ENCODE measurements at regions not wholly inside any gene's neighbourhood (a gene's known extent, or its start where the extent isn't known, plus 50 kb on each side); places are given as distances from the start of the nearest gene placed in this dataset.
A peak's percentile ranks its signal among the peaks of the same experiment; 100 is the strongest.

DNA sequence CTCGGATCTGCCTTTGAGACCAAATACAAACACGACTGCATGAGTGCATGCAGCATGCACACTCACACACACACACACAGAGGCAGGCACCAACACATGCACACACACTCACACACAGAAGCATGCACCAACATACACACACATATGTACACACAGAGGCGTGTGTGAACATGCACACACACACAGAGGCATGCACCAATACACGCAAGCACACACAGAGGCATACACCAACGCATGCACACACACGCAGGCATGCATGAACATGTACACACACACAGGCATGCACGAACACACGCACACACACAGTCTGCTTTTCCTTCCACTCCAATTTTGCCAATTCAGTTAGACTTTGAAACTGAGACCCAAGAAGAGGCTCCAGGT lies 67.3 kb upstream of the COL13A1 start:
- H3K27me3 ChIP-seq (ENCODE audit: insufficient read depth, poor library complexity, severe bottlenecking): no peaks in the 10 kb centered on the region
- H3K27ac ChIP-seq (replicated peaks): no peak overlapping the region
- no peak for TF ChIP-seq POLR2AphosphoS5 (IDR thresholded peaks at IDR 0.05; ENCODE audit: low read depth)
- TF ChIP-seq, protein P1, sequence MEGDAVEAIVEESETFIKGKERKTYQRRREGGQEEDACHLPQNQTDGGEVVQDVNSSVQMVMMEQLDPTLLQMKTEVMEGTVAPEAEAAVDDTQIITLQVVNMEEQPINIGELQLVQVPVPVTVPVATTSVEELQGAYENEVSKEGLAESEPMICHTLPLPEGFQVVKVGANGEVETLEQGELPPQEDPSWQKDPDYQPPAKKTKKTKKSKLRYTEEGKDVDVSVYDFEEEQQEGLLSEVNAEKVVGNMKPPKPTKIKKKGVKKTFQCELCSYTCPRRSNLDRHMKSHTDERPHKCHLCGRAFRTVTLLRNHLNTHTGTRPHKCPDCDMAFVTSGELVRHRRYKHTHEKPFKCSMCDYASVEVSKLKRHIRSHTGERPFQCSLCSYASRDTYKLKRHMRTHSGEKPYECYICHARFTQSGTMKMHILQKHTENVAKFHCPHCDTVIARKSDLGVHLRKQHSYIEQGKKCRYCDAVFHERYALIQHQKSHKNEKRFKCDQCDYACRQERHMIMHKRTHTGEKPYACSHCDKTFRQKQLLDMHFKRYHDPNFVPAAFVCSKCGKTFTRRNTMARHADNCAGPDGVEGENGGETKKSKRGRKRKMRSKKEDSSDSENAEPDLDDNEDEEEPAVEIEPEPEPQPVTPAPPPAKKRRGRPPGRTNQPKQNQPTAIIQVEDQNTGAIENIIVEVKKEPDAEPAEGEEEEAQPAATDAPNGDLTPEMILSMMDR (IDR thresholded peaks at IDR 0.05; ENCODE audit: insufficient read depth, low read length): no peak
- no peak for TF ChIP-seq GABPA (IDR thresholded peaks at IDR 0.05; ENCODE audit: low read depth)
- TF ChIP-seq, protein P2, sequence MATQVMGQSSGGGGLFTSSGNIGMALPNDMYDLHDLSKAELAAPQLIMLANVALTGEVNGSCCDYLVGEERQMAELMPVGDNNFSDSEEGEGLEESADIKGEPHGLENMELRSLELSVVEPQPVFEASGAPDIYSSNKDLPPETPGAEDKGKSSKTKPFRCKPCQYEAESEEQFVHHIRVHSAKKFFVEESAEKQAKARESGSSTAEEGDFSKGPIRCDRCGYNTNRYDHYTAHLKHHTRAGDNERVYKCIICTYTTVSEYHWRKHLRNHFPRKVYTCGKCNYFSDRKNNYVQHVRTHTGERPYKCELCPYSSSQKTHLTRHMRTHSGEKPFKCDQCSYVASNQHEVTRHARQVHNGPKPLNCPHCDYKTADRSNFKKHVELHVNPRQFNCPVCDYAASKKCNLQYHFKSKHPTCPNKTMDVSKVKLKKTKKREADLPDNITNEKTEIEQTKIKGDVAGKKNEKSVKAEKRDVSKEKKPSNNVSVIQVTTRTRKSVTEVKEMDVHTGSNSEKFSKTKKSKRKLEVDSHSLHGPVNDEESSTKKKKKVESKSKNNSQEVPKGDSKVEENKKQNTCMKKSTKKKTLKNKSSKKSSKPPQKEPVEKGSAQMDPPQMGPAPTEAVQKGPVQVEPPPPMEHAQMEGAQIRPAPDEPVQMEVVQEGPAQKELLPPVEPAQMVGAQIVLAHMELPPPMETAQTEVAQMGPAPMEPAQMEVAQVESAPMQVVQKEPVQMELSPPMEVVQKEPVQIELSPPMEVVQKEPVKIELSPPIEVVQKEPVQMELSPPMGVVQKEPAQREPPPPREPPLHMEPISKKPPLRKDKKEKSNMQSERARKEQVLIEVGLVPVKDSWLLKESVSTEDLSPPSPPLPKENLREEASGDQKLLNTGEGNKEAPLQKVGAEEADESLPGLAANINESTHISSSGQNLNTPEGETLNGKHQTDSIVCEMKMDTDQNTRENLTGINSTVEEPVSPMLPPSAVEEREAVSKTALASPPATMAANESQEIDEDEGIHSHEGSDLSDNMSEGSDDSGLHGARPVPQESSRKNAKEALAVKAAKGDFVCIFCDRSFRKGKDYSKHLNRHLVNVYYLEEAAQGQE (IDR thresholded peaks at IDR 0.05; ENCODE audit: insufficient replicate concordance, low read depth): no peak
- no peak for TF ChIP-seq SPI1 (IDR thresholded peaks at IDR 0.05; ENCODE audit: borderline replicate concordance, low read depth)
- H3K4me3 ChIP-seq (replicated peaks; ENCODE audit: insufficient read depth, low read length): no peak overlapping the region
- no peak for DNase-seq (ENCODE audit: low read depth in 1 of 2, low spot score in 1 of 2)

DNA sequence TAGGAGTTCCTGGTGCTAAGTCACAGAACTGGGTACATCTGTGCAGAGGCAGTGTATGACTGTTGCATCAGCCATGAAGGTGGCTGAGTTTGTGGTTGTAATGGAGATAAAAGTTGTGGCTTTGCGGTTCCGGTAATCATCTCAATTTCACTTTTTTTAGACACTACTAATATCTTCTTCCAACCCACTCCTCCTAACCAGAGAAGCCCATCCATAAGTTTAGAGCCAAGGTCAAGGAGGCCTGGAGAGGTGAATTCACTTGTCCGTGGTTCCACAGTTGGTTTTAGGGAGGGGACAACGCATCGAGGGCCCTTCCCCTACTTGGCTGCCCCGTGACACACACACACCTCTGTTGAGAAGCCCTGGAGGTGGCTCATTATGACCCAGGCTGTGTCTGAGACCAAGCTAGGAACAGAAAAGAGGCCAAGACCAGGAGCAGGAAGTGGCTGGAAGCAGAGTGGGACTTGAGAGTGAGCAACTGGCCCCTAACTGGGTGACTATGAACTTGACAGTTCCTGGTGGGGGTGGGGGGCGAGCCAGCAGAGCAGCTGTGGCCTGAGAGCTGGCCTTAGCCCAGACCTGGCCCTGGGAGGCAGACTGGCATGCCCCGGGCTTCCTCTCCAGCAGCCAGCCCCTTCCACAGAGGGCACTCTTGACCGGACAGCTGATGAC lies 66.8 kb upstream of the COL13A1 start:
- TF ChIP-seq, protein P1 (IDR thresholded peaks at IDR 0.05; ENCODE audit: insufficient read depth, low read length): no peak
- TF ChIP-seq POLR2AphosphoS5 (IDR thresholded peaks at IDR 0.05; ENCODE audit: low read depth): peak; percentile 56; the same call in 1 of the 2 replicates
- peak; percentile 11 to 38 for DNase-seq (ENCODE audit: low read depth in 1 of 2, low spot score in 1 of 2)
- H3K27me3 ChIP-seq (ENCODE audit: insufficient read depth, poor library complexity, severe bottlenecking): no peaks in the 10 kb centered on the region
- H3K4me3 ChIP-seq (replicated peaks; ENCODE audit: insufficient read depth, low read length): no peak overlapping the region
- no peak overlapping the region for H3K27ac ChIP-seq (replicated peaks)

DNA sequence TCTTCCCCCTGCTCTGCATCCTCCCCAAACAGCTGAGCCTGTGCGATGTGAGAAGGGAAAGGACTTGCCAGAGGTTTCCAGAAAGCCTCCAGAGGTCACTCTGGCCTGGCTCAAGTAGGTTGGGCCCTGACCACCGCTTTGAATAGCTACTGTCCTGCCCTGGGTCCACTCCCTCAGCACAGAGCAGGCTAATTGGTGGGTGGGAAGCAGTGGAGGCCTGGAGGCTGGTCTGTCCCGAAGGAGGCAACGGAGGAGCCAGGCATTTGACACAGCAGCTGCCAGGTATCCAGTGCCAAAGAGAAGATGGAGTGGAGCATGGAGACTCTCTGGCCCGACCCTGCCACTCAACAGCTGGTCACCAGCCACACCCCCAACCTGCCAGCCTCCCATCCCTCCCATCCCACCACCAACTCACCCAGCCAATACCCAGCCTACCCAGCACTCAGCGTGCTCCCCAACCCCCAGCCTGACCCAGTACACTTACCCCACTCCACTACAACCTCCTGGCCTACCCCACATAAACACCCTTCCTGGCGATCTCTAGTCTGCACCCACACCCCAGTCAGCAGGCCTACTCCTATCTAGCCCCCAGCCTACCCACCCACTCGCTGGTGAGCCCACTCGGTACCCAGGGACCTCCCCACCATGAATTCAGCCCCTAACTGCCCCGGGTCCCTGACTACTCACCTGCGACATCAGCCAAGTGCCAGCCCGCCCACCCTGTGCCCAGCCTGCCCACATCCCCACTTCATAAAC lies 64.6 kb upstream of the COL13A1 start:
- Histone ChIP-seq H3K27me3 (ENCODE audit: insufficient read depth, poor library complexity, severe bottlenecking) (peaks cover 2% of the 10 kb centered on the region), H3K4me3 (replicated peaks; ENCODE audit: insufficient read depth, low read length) (no peak overlapping the region), H3K27ac (replicated peaks) (no peak overlapping the region)
- DNase-seq (ENCODE audit: low read depth in 1 of 2, low spot score in 1 of 2): no peak
- TF ChIP-seq GABPA (IDR thresholded peaks at IDR 0.05; ENCODE audit: low read depth) (no peak), POLR2AphosphoS5 (IDR thresholded peaks at IDR 0.05; ENCODE audit: low read depth) (no peak), SPI1 (IDR thresholded peaks at IDR 0.05; ENCODE audit: borderline replicate concordance, low read depth) (no peak)
- TF ChIP-seq, protein P2 (IDR thresholded peaks at IDR 0.05; ENCODE audit: insufficient replicate concordance, low read depth): no peak
- TF ChIP-seq, protein P1 (IDR thresholded peaks at IDR 0.05; ENCODE audit: insufficient read depth, low read length): no peak
